RKO (cell line): ENCODE measurements at regions not wholly inside any gene's neighbourhood (a gene's known extent, or its start where the extent isn't known, plus 50 kb on each side); places are given as distances from the start of the nearest gene placed in this dataset.
"Not testable (repeated sequence)": the region's sequence is repeated elsewhere in the genome, so short reads cannot be mapped to it uniquely, and the experiment has no call there.

Experiments
- DNase-seq: peaks from one replicate; pipeline ENCODE4 v3.0.0-alpha.2; 2016; ENCODE audit warnings: low spot score

GRCh38 chr4:177242651-177243286 is 66.9 kb upstream of the NEIL3 start:
- DNase-seq = no peak

GRCh38 chr4:177246641-177247584 is 62.8 kb upstream of the NEIL3 start:
- DNase-seq = no peak

GRCh38 chr4:177250056-177250696 is 59.5 kb upstream of the NEIL3 start:
- no peak for DNase-seq

DNA sequence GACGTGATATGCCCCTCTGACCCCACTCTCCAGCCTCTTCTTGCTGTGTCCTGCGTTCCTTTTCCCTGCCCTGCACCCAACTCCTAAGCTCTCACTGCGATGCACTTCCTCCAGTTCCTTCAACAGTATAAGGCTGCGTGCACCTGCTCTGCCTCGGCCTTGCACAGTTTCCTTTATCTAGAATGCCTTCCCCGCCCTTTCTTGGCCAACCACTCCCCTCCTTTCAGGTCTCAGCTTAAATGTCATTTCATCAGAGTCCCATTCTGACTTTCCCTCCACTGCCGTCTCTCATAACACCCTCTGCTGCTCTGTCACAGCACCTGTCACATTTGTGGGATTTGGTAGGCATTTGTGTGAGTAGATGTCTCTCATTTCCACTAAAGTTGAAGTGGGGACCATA is 58.4 kb upstream of the NEIL3 start:
- no peak for DNase-seq

DNA sequence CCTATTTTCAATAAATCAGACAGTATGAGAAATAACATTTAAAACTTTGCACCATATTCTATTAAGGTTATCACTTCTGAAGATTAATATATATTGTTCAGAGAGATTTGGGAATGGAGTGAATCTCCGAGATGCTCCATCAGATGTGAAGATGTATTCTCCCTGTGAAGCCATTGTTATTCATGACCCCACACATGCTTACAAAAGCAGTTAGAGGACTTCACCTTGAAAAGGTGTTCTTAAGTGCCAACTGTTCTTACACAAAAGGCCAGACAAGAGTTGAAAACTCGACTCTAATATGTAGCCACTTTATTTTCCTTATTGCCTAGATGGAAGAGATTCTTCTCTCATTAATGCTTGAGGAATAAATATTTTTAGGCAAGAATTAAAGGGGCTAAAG is 54.3 kb upstream of the NEIL3 start:
- no peak for DNase-seq

DNA sequence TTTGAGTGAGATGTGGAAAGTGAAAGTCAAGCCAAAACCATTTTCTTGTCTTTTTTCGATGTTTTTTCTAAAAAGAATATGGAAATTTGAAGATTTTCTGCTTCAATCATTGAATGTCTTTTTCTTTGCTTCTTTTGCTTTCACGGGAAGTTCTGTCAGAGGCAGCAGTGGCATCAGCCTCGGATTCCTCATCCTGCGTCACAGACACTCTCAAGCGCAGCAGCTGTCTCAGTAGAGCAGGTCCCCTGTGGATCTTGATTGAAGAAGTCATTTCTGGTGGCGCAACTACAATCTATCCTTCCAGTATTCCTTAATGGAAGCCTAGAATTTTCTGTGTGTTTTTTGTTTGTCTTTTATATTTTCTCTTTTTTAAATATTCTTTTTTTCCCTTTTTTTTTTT is 52.7 kb upstream of the NEIL3 start:
- DNase-seq = no peak

GRCh38 chr4:177259466-177259865 is 50.2 kb upstream of the NEIL3 start:
- not testable (repeated sequence) for DNase-seq
